SK-N-MC (cell line): ENCODE measurements at regions not wholly inside any gene's neighbourhood (a gene's known extent, or its start where the extent isn't known, plus 50 kb on each side); places are given as distances from the start of the nearest gene placed in this dataset.

Experiments
- DNase-seq: peaks from one replicate; pipeline ENCODE4 v3.0.0-alpha.2; 2011; ENCODE audit warnings: low read depth, low spot score
- H3K27ac ChIP-seq: fragments of 200-600 bp; sonication (generic); 2 replicates; pipeline ENCODE4 v1.5.1; 2016; ENCODE audit warnings: mixed run types
- H3K36me3 ChIP-seq: fragments of 200-600 bp; sonication (generic); 2 replicates; pipeline ENCODE4 v1.6.1; 2017; ENCODE audit warnings: antibody characterized with exemption, low read length, mixed read lengths; ENCODE audit not compliant: insufficient read depth
- H3K4me3 ChIP-seq: fragments of 200-600 bp; sonication (generic); 2 replicates; pipeline ENCODE4 v1.5.1; 2016
- H3K9ac ChIP-seq: fragments of 200-600 bp; sonication (generic); 2 replicates; pipeline ENCODE4 v1.8.0; 2017; ENCODE audit warnings: mixed run types, mixed read lengths; ENCODE audit not compliant: insufficient read length
- H3K9me3 ChIP-seq: fragments of 200-600 bp; sonication (generic); 2 replicates; pipeline ENCODE4 v1.6.1; 2017; ENCODE audit warnings: low read depth, mild to moderate bottlenecking, antibody characterized with exemption, low read length, moderate library complexity, mixed read lengths
- EZH2 ChIP-seq: fragments of 200-600 bp; sonication (generic); IDR thresholded peaks from one replicate; pipeline ENCODE4 v1.6.1; 2017; ENCODE audit warnings: antibody characterized with exemption
- FOXP2 ChIP-seq: optimal IDR thresholded peaks from 2 replicates; pipeline ENCODE3; 2011; ENCODE audit warnings: mild to moderate bottlenecking, moderate library complexity; ENCODE audit not compliant: insufficient read depth; ENCODE audit errors: extremely low read length, control extremely low read depth
- POLR2AphosphoS5 ChIP-seq: IDR thresholded peaks from 2 replicates; pipeline ENCODE4 v1.6.1; 2012; ENCODE audit warnings: mild to moderate bottlenecking, low read depth, low read length, borderline replicate concordance

- TF ChIP-seq FOXP2 (no peak), POLR2AphosphoS5 (no peak), EZH2 (no peak)
- Histone ChIP-seq H3K4me3 (no peak overlapping the region), H3K9me3 (no peaks in the 10 kb centered on the region), H3K36me3 (no peaks in the 10 kb centered on the region), H3K27ac (no peak overlapping the region), H3K9ac (no peak overlapping the region)
- no peak for DNase-seq
These were observed 618.1 kb downstream of the SLCO4C1 start for GRCh38 chr5:101677961-101678360.

DNA sequence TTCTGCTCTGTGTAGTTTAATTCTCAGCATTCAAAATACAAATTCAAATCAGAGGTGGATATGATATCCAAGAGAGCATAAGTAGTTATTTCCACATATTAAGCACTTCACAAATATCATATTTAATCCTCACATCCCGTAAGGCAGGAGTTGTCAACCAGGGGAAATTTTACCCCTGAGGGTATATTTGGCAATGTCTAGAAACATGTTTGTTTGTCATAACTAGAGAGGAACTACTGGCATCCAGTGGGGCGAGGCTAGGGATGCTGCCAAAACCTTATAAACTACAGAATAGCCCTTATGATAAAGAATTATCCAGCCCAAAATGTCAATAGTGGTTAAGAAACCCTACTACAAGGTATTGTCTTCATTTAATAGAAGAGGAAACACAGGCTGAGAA, 619.4 kb downstream of the SLCO4C1 start:
- no peak for TF ChIP-seq POLR2AphosphoS5
- no peak for TF ChIP-seq FOXP2
- TF ChIP-seq EZH2 = no peak
- H3K27ac ChIP-seq = no peak overlapping the region
- no peak overlapping the region for H3K9ac ChIP-seq
- H3K9me3 ChIP-seq = no peaks in the 10 kb centered on the region
- no peak overlapping the region for H3K4me3 ChIP-seq
- DNase-seq = no peak
- H3K36me3 ChIP-seq = no peaks in the 10 kb centered on the region

DNA sequence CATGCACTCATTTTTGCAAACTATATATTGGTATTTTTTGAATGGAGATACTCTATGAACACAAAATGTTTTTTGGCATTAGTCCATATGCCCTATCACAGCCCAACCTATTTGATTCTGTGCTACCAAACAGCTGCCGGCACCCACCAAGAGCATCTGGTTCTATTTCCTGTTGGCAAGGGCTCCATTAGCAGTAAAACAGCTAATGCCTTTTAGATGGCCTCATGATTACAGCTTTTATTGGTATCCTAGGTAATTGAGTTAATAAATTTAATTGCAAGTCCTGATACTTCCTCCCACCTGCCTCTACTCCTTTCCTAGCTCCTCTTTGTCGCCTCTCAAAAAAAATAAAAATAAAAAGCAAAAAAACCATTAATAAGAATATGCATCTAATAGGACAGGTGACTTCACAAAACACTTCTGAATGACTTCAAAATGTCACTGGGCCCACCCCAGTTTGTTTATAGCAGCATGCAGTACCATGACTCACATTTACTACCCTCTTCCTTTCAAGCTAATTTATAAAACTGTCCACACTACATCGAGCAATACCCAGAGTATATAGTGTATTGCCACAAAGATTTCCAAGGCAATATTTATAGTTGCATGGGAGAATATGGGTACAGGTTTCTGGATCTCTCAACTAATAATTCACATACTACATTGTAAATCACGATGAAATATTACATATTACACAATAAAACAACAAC, 620.4 kb downstream of the SLCO4C1 start:
- Histone ChIP-seq H3K9me3 (no peaks in the 10 kb centered on the region), H3K4me3 (no peak overlapping the region), H3K9ac (no peak overlapping the region), H3K27ac (no peak overlapping the region), H3K36me3 (no peaks in the 10 kb centered on the region)
- no peak for DNase-seq
- TF ChIP-seq FOXP2 = no peak
- TF ChIP-seq EZH2 = no peak
- no peak for TF ChIP-seq POLR2AphosphoS5

DNA sequence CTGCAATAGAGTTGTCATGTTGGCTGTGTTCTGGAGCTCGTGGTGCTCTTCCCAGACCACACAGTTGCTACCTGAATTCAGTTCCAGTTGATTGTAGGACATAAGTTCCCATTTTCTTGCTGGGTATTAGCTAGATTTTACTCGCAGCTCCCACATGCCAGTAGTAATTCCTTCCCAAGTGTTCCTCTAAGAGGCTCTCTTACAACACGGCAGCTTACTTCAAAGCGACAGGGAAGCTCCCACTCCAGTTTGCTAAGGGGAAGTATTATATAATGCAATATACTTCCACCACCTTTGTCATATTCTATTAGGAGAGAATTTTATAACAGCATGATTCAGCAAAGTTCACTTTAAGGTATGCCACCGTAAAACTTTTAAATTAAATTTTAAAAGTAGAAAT, 623.0 kb downstream of the SLCO4C1 start:
- Histone ChIP-seq H3K36me3 (no peaks in the 10 kb centered on the region), H3K9me3 (no peaks in the 10 kb centered on the region), H3K4me3 (no peak overlapping the region), H3K27ac (no peak overlapping the region), H3K9ac (no peak overlapping the region)
- DNase-seq = no peak
- TF ChIP-seq EZH2 (no peak), POLR2AphosphoS5 (no peak), FOXP2 (no peak)

- H3K36me3 ChIP-seq = no peaks in the 10 kb centered on the region
- no peak overlapping the region for H3K4me3 ChIP-seq
- DNase-seq = no peak
- no peak overlapping the region for H3K27ac ChIP-seq
- H3K9me3 ChIP-seq = no peaks in the 10 kb centered on the region
- no peak for TF ChIP-seq FOXP2
- H3K9ac ChIP-seq = no peak overlapping the region
These were observed 631.9 kb downstream of the SLCO4C1 start for GRCh38 chr5:101664071-101664791.

- H3K36me3 ChIP-seq = no peaks in the 10 kb centered on the region
- H3K9ac ChIP-seq = no peak overlapping the region
- TF ChIP-seq EZH2 = no peak
- no peak for TF ChIP-seq FOXP2
- TF ChIP-seq POLR2AphosphoS5 = no peak
- H3K9me3 ChIP-seq = no peaks in the 10 kb centered on the region
- no peak overlapping the region for H3K4me3 ChIP-seq
- no peak overlapping the region for H3K27ac ChIP-seq
- no peak for DNase-seq
These were observed 632.5 kb downstream of the SLCO4C1 start for GRCh38 chr5:101663543-101663942.

DNA sequence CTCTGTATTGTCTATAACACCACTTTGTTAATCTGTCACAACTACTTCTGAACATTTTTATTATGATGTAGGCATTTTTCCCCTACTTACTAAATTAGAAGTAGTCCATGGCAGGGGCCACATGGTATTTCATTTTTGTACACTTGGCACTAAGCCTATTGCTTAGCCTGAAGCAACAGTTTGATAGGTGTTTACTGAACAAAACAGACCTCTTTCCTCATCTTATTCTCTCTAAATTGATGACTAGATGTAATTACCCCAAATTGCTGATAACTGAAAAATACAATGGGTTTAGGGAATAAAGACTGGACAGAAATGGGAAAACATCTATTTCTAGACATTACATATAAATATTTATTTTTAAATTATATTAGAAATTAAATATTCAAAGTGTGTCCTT, 633.8 kb downstream of the SLCO4C1 start:
- Histone ChIP-seq H3K4me3 (no peak overlapping the region), H3K9me3 (no peaks in the 10 kb centered on the region), H3K27ac (no peak overlapping the region), H3K36me3 (no peaks in the 10 kb centered on the region), H3K9ac (no peak overlapping the region)
- DNase-seq = no peak
- no peak for TF ChIP-seq FOXP2
- no peak for TF ChIP-seq EZH2
- no peak for TF ChIP-seq POLR2AphosphoS5

DNA sequence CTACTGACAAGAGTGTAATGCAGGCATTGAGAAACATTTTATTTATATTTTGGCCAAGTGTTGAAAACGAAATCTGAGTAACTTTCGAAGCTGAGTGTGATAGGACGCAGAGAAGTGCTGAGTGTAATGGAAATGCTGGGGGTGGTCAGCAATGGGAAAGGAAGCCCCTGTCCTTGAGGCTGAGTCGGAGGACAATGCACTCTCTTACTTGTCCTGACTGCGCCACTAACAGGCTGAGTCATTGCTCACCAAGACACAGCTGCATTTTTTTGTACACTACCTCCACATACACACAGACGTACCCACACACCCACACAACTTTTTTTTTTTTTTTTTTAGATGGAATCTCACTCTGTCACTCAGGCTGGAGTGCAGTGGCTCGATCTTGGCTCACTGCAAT, 637.7 kb downstream of the SLCO4C1 start:
- Histone ChIP-seq H3K9me3 (no peaks in the 10 kb centered on the region), H3K4me3 (no peak overlapping the region), H3K9ac (no peak overlapping the region), H3K36me3 (no peaks in the 10 kb centered on the region), H3K27ac (no peak overlapping the region)
- DNase-seq = no peak
- TF ChIP-seq FOXP2 = no peak
- no peak for TF ChIP-seq EZH2
- TF ChIP-seq POLR2AphosphoS5 = no peak

- Histone ChIP-seq H3K36me3 (no peaks in the 10 kb centered on the region), H3K27ac (no peak overlapping the region), H3K9ac (no peak overlapping the region), H3K4me3 (no peak overlapping the region), H3K9me3 (no peaks in the 10 kb centered on the region)
- TF ChIP-seq EZH2 (no peak), POLR2AphosphoS5 (no peak)
- DNase-seq = no peak
These were observed 642.1 kb downstream of the SLCO4C1 start for GRCh38 chr5:101653996-101654395.
